Activated CD8-positive, alpha-beta T cell treated with anti-CD3 and anti-CD28 coated beads for 36 hours (primary cell): ENCODE measurements at regions not wholly inside any gene's neighbourhood (a gene's known extent, or its start where the extent isn't known, plus 50 kb on each side); places are given as distances from the start of the nearest gene placed in this dataset.

Experiments
- ATAC-seq: fragments of 200-7000 bp; cut with Tn5 transposase; one replicate; pipeline ENCODE4 v1.10.0; 2021; ENCODE audit warnings: mild to moderate bottlenecking, moderate library complexity
- CTCF ChIA-PET: fragments of 350-600 bp; sonication (Branson Sonifier 250); formaldehyde crosslinking; loops from one replicate; lab custom pipeline; 2021; ENCODE audit warnings: antibody characterized with exemption; lab: Charles Lee
- POLR2A ChIA-PET: fragments of 350-600 bp; sonication (Branson Sonifier 250); formaldehyde crosslinking; loops from one replicate; lab custom pipeline; 2021; ENCODE audit warnings: antibody characterized with exemption; lab: Charles Lee
- DNase-seq: peaks from one replicate; pipeline ENCODE4 v3.0.0-alpha.2; 2020
- H3K27ac Mint-ChIP-seq: one replicate; pipeline ENCODE4 v1.8.0; 2021; ENCODE audit warnings: mild to moderate bottlenecking, mixed read lengths
- H3K27me3 Mint-ChIP-seq: one replicate; pipeline ENCODE4 v1.8.0; 2021; ENCODE audit warnings: mixed read lengths
- H3K36me3 Mint-ChIP-seq: one replicate; pipeline ENCODE4 v1.8.0; 2021; ENCODE audit warnings: low read depth, mixed read lengths
- H3K4me1 Mint-ChIP-seq: one replicate; pipeline ENCODE4 v1.8.0; 2021; ENCODE audit warnings: low read depth, mixed read lengths
- H3K4me3 Mint-ChIP-seq: one replicate; pipeline ENCODE4 v1.8.0; 2021; ENCODE audit warnings: mild to moderate bottlenecking, moderate library complexity, mixed read lengths
- H3K9me3 Mint-ChIP-seq: one replicate; pipeline ENCODE4 v1.8.0; 2021; ENCODE audit warnings: mixed read lengths
- intact Hi-C: fragments of 100-400 bp; cut with micrococcal nuclease; formaldehyde crosslinking; loops from one replicate; pipeline ENCODE4 v1.10.0; 2022
- TF ChIP-seq, protein P1 (sequence below): fragments of 200-600 bp; IDR thresholded peaks from one replicate; pipeline ENCODE4 v1.8.0; 2022; ENCODE audit warnings: antibody characterized with exemption, mild to moderate bottlenecking

DNA sequence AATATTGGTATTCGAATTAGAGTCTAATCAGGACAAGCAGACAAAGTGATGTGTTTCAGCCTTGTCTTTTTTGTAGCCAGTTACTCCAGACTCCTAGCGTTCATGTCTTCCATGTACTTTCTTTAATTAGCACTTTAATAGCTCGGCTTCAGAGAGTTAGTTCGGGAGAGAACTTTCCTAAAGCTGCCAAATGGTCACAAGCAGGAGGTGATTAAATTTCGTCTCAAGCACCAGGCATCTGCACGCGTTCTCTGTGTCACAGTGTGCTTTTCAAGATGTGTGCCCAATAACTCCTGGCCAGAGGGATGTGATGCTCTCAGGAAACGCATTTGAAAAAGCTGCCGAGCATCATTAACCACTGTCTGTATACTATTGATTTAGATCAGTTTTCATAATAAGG is 790.8 kb downstream of the SOCS6 start:
- no peaks in the 10 kb centered on the region for H3K4me1 Mint-ChIP-seq
- DNase-seq (no peak), ATAC-seq (no peak)
- no peaks in the 10 kb centered on the region for H3K36me3 Mint-ChIP-seq
- H3K27ac Mint-ChIP-seq: no peak overlapping the region
- no peaks in the 10 kb centered on the region for H3K27me3 Mint-ChIP-seq
- ChIA-PET CTCF (no interaction called here), POLR2A (no interaction called here)
- no peaks in the 10 kb centered on the region for H3K9me3 Mint-ChIP-seq
- TF ChIP-seq, protein P1, sequence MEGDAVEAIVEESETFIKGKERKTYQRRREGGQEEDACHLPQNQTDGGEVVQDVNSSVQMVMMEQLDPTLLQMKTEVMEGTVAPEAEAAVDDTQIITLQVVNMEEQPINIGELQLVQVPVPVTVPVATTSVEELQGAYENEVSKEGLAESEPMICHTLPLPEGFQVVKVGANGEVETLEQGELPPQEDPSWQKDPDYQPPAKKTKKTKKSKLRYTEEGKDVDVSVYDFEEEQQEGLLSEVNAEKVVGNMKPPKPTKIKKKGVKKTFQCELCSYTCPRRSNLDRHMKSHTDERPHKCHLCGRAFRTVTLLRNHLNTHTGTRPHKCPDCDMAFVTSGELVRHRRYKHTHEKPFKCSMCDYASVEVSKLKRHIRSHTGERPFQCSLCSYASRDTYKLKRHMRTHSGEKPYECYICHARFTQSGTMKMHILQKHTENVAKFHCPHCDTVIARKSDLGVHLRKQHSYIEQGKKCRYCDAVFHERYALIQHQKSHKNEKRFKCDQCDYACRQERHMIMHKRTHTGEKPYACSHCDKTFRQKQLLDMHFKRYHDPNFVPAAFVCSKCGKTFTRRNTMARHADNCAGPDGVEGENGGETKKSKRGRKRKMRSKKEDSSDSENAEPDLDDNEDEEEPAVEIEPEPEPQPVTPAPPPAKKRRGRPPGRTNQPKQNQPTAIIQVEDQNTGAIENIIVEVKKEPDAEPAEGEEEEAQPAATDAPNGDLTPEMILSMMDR: no peak
- intact Hi-C loops: no loop called here
- no peak overlapping the region for H3K4me3 Mint-ChIP-seq

DNA sequence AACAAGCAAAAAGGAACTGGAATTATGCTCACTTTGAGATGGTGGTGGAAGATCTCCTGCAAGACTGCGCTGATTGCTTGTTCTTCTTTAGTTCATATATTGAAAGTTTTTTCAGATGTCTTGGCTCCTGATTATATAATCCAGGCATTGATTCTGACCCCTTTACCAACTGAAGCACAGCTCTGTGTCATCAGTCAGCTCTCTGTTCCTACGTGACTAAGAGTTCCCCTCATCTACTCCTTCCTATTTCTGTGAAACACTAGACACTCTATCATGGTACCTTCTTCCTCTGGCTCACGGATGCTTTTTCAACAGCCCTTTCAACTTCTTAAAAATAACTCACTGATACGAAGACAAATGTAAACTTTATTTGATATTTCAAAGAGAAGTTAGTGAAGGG is 788.6 kb downstream of the SOCS6 start:
- H3K4me3 Mint-ChIP-seq: no peak overlapping the region
- no peaks in the 10 kb centered on the region for H3K4me1 Mint-ChIP-seq
- ATAC-seq (no peak), DNase-seq (no peak)
- intact Hi-C loops: no loop called here
- H3K27me3 Mint-ChIP-seq: no peaks in the 10 kb centered on the region
- TF ChIP-seq, protein P1: no peak
- ChIA-PET CTCF (no interaction called here), POLR2A (no interaction called here)
- H3K36me3 Mint-ChIP-seq: no peaks in the 10 kb centered on the region
- H3K9me3 Mint-ChIP-seq: no peaks in the 10 kb centered on the region
- no peak overlapping the region for H3K27ac Mint-ChIP-seq

DNA sequence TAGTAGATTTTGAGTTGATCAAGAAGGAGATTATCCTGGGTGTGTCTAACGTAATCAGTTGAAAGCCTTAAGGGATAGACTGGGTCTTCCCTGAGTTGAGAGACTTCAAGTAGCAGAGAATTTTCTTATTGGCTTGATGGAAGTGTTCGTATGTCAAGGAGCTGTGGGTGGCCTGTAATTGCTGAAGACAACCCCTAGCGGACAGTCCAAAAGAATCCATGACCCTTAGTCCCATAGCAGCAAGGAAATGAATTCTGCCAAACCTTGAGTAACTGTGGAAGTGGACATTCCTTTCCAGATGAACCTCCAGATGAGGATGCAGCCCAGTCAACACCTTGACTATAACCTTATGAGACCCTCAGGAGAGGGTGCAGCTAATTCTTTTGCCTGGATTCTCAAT is 786.3 kb downstream of the SOCS6 start:
- Mint-ChIP-seq H3K9me3 (no peaks in the 10 kb centered on the region), H3K4me1 (no peaks in the 10 kb centered on the region), H3K27me3 (no peaks in the 10 kb centered on the region), H3K4me3 (no peak overlapping the region), H3K36me3 (no peaks in the 10 kb centered on the region), H3K27ac (no peak overlapping the region)
- TF ChIP-seq, protein P1: no peak
- CTCF ChIA-PET: no interaction called here
- ATAC-seq: no peak
- POLR2A ChIA-PET: no interaction called here
- no peak for DNase-seq
- intact Hi-C loops: no loop called here

DNA sequence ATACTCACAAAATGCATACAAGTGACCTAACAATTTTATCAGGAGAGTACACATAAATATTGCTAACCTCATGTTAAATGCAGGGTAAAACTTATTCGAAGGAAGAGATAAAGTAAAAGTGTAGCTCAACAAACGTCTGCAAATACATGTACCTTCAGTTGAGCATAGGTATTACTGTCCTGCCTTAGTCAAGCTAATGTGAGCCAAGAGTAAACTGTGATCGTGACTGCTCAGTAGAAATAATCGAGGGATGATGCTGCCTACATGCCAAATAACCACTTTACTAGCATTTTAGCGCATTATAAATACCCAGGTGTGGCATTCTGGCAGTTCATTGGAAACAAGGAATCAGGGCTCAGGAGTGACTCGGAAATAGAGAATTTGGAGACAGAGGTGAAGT is 779.5 kb downstream of the SOCS6 start:
- TF ChIP-seq, protein P1: no peak
- Mint-ChIP-seq H3K9me3 (no peaks in the 10 kb centered on the region), H3K4me3 (no peak overlapping the region), H3K27ac (no peak overlapping the region), H3K27me3 (no peaks in the 10 kb centered on the region), H3K4me1 (no peaks in the 10 kb centered on the region), H3K36me3 (no peaks in the 10 kb centered on the region)
- DNase-seq (no peak), ATAC-seq (no peak)
- CTCF ChIA-PET: no interaction called here
- POLR2A ChIA-PET: no interaction called here
- intact Hi-C loops: no loop called here

DNA sequence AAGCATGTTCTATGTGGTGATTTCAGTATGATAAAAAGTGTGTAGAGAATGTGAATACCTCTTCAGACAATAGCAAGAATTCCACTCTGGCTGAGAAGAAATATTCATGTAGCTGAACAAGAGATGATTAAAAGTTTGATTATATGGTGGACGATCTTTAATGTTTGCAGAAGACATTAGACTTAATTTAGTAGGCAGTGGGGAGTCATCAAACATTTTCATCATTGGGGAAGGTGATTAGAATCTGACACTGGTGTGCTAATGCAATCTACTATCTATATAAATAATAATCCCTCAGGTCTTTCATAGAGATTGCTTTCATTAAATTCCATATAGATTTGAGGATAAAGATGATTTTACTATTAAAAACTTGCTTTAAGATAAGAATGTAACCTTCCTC is 761.0 kb downstream of the SOCS6 start:
- no peaks in the 10 kb centered on the region for H3K36me3 Mint-ChIP-seq
- intact Hi-C loops: no loop called here
- H3K27me3 Mint-ChIP-seq: no peaks in the 10 kb centered on the region
- TF ChIP-seq, protein P1: no peak
- H3K27ac Mint-ChIP-seq: no peak overlapping the region
- H3K4me1 Mint-ChIP-seq: no peaks in the 10 kb centered on the region
- ChIA-PET POLR2A (no interaction called here), CTCF (no interaction called here)
- no peak for ATAC-seq
- no peaks in the 10 kb centered on the region for H3K9me3 Mint-ChIP-seq
- DNase-seq: no peak
- no peak overlapping the region for H3K4me3 Mint-ChIP-seq
